HG03469 (cell line): ENCODE measurements at regions not wholly inside any gene's neighbourhood (a gene's known extent, or its start where the extent isn't known, plus 50 kb on each side); places are given as distances from the start of the nearest gene placed in this dataset.
A peak's percentile ranks its signal among the peaks of the same experiment; 100 is the strongest.

ENCODE experiments used
- ATAC-seq: cut with Tn5 transposase; IDR thresholded peaks from one replicate; pipeline ENCODE4 v1.9.1; 2021; ENCODE audit warnings: mild to moderate bottlenecking, moderate library complexity, moderate number of reproducible peaks; ENCODE audit not compliant: unreplicated experiment

- ATAC-seq: no peak
Measured at GRCh38 chr1:177848577-177848976, 121.3 kb downstream of the SEC16B start.

DNA sequence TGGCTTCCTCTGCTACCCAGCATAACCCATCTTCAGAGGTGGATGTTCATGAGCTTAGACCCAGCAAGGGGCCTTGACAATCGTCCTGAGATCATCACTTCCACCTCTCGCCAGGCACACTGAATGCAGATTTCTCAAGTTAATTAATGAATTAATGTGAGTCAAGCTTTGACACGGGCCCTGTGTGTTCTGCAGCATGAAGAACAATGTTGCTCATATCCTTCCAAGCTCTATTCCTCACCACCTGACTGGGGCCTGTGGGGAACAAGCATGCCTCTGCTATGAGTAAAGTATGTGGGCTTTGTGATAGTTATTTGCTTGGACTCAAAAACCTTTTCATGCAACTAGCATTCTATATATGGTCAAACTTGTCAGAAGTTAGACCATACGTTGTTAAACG, 122.0 kb downstream of the SEC16B start:
- no peak for ATAC-seq

DNA sequence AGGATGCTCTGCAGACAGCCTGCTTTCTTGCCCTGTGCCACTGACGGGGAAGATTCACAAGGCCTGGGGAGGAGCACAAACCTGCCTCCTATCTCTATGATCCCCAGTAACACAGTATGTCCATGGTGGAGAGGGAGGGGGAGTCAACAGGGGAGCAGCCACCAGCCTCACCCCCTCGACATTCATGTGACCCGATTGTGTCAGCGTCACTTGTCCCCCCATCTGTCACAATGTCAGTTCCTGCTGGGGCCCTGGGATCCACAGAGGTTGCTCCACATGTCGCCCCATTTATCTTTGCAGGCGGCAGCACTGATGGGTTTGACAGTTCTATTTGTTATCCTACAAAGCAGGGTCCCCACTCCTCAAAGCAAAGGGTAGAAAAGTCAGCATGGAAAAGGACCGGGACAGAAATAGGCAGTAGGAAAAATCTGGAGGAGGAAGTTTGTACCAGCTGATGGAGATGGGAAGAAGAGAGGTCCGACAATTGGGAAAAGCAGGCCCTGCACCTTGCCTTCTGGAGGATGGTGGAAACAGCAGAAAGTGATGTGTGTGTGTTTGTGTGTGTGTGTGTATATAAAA, 130.9 kb downstream of the SEC16B start:
- ATAC-seq: no peak

- ATAC-seq: no peak
Measured at GRCh38 chr1:177833631-177834030, 136.2 kb downstream of the SEC16B start.

DNA sequence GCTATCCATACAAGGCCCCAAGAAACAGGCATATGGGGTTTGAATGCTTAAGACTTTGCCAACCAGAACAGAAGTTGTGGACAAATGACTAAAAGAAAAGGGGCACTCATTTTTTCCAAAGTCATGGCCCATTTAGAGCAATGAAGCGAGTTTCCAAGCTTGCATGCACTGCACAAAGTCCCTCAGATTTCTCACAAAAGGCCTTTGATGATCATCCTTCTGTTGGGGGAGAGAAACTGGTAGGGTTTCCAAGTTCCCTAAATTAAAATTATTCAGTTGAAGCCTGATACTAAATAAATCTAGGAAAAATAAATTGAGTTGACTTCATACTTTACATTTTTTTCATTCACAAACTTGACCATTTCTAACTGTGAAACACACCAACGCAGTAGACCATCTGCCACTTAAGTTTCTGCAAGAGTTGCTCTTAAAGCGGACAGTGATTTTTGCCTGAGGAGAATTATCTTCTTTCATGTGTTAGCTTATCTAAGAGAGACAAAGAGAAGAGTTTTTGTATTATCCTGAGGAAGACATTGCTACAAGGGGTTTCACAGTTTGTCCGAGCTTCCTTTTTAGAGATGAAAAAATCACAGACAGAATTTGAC, 139.2 kb downstream of the SEC16B start:
- ATAC-seq: no peak

GRCh38 chr1:177825276-177825901, 144.5 kb downstream of the SEC16B start:
- ATAC-seq: no peak

DNA sequence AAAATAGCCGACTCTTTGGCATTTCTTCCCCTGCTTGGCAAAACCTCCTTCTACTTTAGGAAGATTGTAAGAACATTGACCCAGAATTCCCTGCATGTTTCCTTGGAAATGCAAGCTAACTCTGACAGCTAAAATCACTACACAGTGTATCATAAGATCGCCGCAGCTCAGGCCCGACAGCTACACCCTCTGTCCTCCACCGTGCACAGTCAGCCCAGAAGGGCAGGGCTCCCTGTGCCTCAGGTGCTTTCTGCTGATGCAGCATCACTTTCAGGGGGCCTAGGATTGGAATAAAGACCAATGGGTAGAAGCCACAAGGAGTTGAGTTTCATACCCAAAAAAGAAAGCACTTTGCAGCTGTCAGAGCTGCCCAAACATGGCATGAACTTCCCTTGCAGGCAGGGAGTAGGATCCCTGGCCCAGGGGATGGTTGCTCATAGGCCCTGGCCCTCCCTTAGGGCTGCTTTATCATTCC, 145.3 kb downstream of the SEC16B start:
- no peak for ATAC-seq

DNA sequence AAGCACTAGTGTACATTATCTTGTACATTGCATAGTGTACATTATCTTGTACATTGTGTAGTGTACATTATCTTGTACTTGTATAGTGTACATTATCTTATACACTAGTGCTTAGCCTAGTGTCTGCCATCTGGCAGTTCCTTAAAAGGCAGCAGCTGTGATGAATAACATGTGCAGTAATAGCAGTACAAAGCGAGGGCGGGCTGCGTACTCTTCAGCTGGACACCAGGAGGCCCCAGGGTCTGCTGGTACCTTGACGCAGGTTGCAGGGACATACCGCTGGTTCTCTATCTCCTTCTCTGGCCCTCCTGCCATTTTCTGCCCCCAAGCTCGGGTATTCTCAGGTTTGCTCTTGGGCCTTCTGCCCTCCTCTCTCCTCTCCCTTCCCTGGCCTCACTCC, 149.6 kb downstream of the SEC16B start:
- ATAC-seq: no peak

- ATAC-seq: peak; percentile 94
Measured at GRCh38 chr1:177817937-177818875, 151.7 kb downstream of the SEC16B start.

- no peak for ATAC-seq
Measured at GRCh38 chr1:177812650-177813049, 157.2 kb downstream of the SEC16B start.

GRCh38 chr1:177812144-177812543, 157.7 kb downstream of the SEC16B start:
- ATAC-seq: no peak

DNA sequence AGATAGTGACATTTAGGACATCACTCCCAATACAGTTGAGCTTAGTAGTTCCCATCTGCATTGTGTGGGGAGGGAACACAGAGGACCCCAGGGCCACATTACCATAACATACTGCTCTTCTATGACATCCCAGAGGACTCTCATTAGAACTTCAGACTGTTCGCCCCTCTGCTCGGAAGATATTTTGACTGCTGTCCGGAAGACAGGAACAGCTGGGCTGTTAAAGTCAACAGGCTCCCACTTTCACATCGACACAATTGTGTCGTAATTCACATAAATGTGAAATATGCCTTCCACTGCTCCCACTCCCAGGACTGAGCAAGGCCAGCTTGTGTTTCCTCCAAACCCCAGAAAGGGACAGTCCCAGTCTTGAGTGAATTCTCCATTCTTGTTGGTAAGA, 158.4 kb downstream of the SEC16B start:
- ATAC-seq: no peak

DNA sequence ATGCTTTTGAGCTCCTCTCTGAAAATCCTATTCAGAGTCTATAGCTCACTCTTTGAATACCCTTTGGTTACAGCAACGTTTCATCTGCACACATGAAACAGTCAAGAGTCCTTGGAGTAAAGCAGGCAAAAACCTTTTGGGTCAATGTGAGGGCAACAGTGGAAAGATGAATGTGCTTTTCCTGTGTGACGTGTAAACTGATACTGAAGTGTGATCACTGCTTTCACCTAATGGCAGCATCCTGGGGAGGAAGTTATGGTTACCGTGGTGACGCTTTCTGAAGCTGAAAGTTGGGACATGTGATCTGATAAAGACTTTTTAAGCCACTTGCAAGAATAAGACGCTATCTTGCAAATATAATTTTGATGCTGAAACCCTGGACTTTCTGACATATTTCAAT, 160.0 kb downstream of the SEC16B start:
- peak; percentile 80 for ATAC-seq

- ATAC-seq: no peak
Measured at GRCh38 chr1:177802304-177802703, 167.6 kb downstream of the SEC16B start.

DNA sequence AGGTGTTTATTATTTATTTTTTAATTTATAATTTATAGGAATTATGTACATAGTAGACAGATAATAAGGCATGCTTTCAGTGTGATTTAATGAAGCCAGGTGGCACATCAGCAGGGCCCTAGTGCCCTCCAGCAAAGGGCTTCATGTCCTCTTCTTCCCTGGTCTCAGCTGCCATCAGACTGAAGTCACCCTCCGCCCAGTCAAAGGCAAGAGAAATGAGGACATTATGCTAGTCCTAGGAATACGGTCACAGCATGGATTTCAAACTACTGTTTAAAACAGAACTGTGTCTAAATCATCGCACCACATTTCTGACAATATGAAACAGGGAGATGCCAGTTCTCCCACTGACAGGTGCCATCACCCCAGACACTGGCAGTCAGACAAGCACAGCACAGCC, 168.1 kb downstream of the SEC16B start:
- ATAC-seq: no peak

GRCh38 chr1:177800400-177801088, 169.3 kb downstream of the SEC16B start:
- ATAC-seq: no peak

GRCh38 chr1:177799746-177800145, 170.1 kb downstream of the SEC16B start:
- ATAC-seq: no peak

DNA sequence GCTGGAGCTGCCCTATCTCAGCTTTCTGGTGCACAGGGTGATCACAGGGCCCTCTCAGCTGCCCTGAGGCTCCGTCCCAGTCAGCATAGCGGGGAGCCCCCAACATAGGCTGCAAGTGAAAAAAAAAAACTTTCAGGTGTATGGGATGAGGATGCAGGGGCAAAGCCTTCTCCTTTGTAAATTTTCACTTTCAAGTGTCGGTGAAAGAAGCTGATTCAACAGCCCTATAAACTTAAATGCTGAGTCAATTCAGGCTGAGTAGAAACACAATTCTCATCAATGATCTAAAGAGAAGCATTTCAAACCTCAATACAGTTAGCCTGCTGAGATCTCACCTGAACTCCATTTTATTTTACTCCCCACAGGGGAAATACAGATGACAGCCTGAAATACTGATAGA, 171.2 kb downstream of the SEC16B start:
- no peak for ATAC-seq

- no peak for ATAC-seq
Measured at GRCh38 chr1:177796561-177796960, 173.3 kb downstream of the SEC16B start.

GRCh38 chr1:177794376-177794991, 175.4 kb downstream of the SEC16B start:
- ATAC-seq: no peak
